ENCODE measurements at regions not wholly inside any gene's neighbourhood (a gene's known extent, or its start where the extent isn't known, plus 50 kb on each side); places are given as distances from the start of the nearest gene placed in this dataset.

- Histone ChIP-seq H3K79me1 (ENCODE audit: low read depth, low read length) (no peaks in the 10 kb centered on the region), H4K20me1 (replicated peaks in 1 of 2; ENCODE audit: control insufficient read depth in 1 of 2, insufficient read depth in 2 of 2, low read length in 2 of 2) (no peaks in the 10 kb centered on the region), H3K23me2 (ENCODE audit: low read depth, low read length) (no peaks in the 10 kb centered on the region), H3K9me3 (ENCODE audit: insufficient read depth in 2 of 2, low read depth in 1 of 2, low read length in 1 of 2) (no peaks in the 10 kb centered on the region), H3K14ac (ENCODE audit: insufficient read length) (no peak overlapping the region), H2BK20ac (ENCODE audit: low read length) (no peak overlapping the region), H2BK15ac (ENCODE audit: low read length) (no peak overlapping the region), H3K9ac (replicated peaks in 1 of 4; ENCODE audit: extremely low read depth in 1 of 4, low read depth in 3 of 4, low read length in 3 of 4) (no peak overlapping the region), H3K27ac (ENCODE audit: low read depth, low read length) (no peak overlapping the region), H3K27me3 (replicated peaks in 1 of 4; ENCODE audit: control insufficient read depth in 3 of 4, extremely low read depth in 1 of 4, insufficient read depth in 3 of 4, low read length in 3 of 4) (no peaks in the 10 kb centered on the region), H3K4ac (replicated peaks; ENCODE audit: insufficient read length, low read depth, low read length) (no peak overlapping the region), H2BK5ac (ENCODE audit: low read depth, low read length) (no peak overlapping the region), H3K36me3 (ENCODE audit: control insufficient read depth in 2 of 4, insufficient read depth in 4 of 4, low read length in 3 of 4) (no peaks in the 10 kb centered on the region), H4K5ac (ENCODE audit: insufficient read length, low read depth, low read length) (no peak overlapping the region), H3K18ac (ENCODE audit: extremely low read depth, low read length) (no peak overlapping the region), H4K91ac (replicated peaks; ENCODE audit: insufficient read length, low read length) (no peak overlapping the region), H4K8ac (ENCODE audit: extremely low read depth, insufficient read depth, low read length) (no peak overlapping the region), H2AK5ac (ENCODE audit: low read depth, low read length) (no peak overlapping the region), H2BK120ac (replicated peaks; ENCODE audit: low read depth, low read length) (no peak overlapping the region), H3K4me2 (ENCODE audit: insufficient read depth in 1 of 2, low read depth in 2 of 2, low read length in 2 of 2) (no peak overlapping the region), H3K4me3 (ENCODE audit: extremely low read depth in 1 of 4, insufficient read depth in 2 of 4, low read depth in 3 of 4, low read length in 4 of 4) (no peak overlapping the region), H2BK12ac (ENCODE audit: low read depth, low read length) (no peak overlapping the region), H3K79me2 (ENCODE audit: control insufficient read depth in 1 of 2, insufficient read depth in 2 of 2, low read length in 2 of 2) (no peaks in the 10 kb centered on the region), H3K56ac (replicated peaks; ENCODE audit: insufficient read length, low read depth, low read length) (no peak overlapping the region), H2AFZ (ENCODE audit: low read length) (peak overlapping the region; percentile 29; the same call in 1 of the 2 replicates), H3K23ac (ENCODE audit: insufficient read length) (no peak overlapping the region), H3K4me1 (replicated peaks in 1 of 4; ENCODE audit: control insufficient read depth in 3 of 4, insufficient read depth in 4 of 4, low read length in 3 of 4) (no peaks in the 10 kb centered on the region)
- WGBS, 2 experiments (ENCODE audit: extremely low coverage in 1 of 2, insufficient coverage in 1 of 2, insufficient read length in 1 of 2, insufficient replicate concordance in 2 of 2, low coverage in 1 of 2, low lambda C conversion rate in 2 of 2, missing lambda C conversion rate in 1 of 2), result 90% methylated on average over 9 of the region's 9 CpGs; no CpG with 5 or more reads in 1 of the 2 experiments
- no peak for FAIRE-seq
- DNase-seq (ENCODE audit: low read depth in 1 of 2, low spot score in 2 of 2), result no peak
- CTCF ChIA-PET (ENCODE audit: partially characterized antibody), result no interaction called here
- POLR2A ChIA-PET (ENCODE audit: partially characterized antibody), result no interaction called here
- TF ChIP-seq SUZ12 (IDR thresholded peaks at IDR 0.05; ENCODE audit: low read length) (no peak), JUND (IDR thresholded peaks at IDR 0.05; ENCODE audit: low read length) (no peak), ATF3 (IDR thresholded peaks at IDR 0.05; ENCODE audit: insufficient read depth, low read depth, low read length) (no peak), CHD2 (IDR thresholded peaks at IDR 0.05; ENCODE audit: low read length) (no peak), POLR2A (IDR thresholded peaks at IDR 0.05; ENCODE audit: control extremely low read depth in 1 of 2, low read depth in 2 of 2, low read length in 2 of 2) (no peak), CREB1 (IDR thresholded peaks at IDR 0.05) (no peak), RXRA (IDR thresholded peaks at IDR 0.05; ENCODE audit: insufficient read depth, low read depth, low read length) (no peak), RAD21 (IDR thresholded peaks at IDR 0.05 in 1 of 2, conservative IDR thresholded peaks at IDR 0.05 in 1 of 2; ENCODE audit: low read depth in 2 of 2, low read length in 2 of 2) (no peak), SAP30 (IDR thresholded peaks at IDR 0.05; ENCODE audit: insufficient read depth, insufficient replicate concordance, low read length) (no peak), RFX5 (IDR thresholded peaks at IDR 0.05; ENCODE audit: borderline replicate concordance, low read depth, low read length) (no peak), BRCA1 (IDR thresholded peaks at IDR 0.05; ENCODE audit: low read depth, low read length) (no peak), BCL11A (IDR thresholded peaks at IDR 0.05; ENCODE audit: low read depth in 2 of 2, low read length in 2 of 2) (no peak), BACH1 (IDR thresholded peaks at IDR 0.05; ENCODE audit: low read length) (no peak), HDAC6 (IDR thresholded peaks at IDR 0.05; ENCODE audit: low read depth, low read length) (no peak), CTBP2 (IDR thresholded peaks at IDR 0.05; ENCODE audit: borderline replicate concordance, insufficient read depth, insufficient read length, low read length) (no peak)
These were observed 328.4 kb upstream of the RARB start for GRCh38 chr3:25099666-25100065.

All from H1 (cell line).